Ovary (tissue), 7 donors: ENCODE measurements at regions not wholly inside any gene's neighbourhood (a gene's known extent, or its start where the extent isn't known, plus 50 kb on each side); places are given as distances from the start of the nearest gene placed in this dataset.

Experiments used
- DNase-seq, 5 donors: peaks; one replicate each; pipeline ENCODE4 v3.0.0-alpha.2; 2019 to 2020
- H3K27ac ChIP-seq, 2 donors: fragments of 200-600 bp; one replicate each; pipeline versions ENCODE4 v1.5.1 to v1.8.0; 2019 to 2022
- H3K27me3 ChIP-seq: fragments of 200-600 bp; one replicate; pipeline ENCODE4 v1.8.0; 2022
- H3K36me3 ChIP-seq: fragments of 200-600 bp; sonication (generic); one replicate; pipeline ENCODE4 v1.5.1; 2019
- H3K4me1 ChIP-seq: one replicate; pipeline ENCODE4 v1.8.1; 2013; ENCODE audit warnings: mild to moderate bottlenecking, moderate library complexity; ENCODE audit not compliant: insufficient read depth
- H3K4me3 ChIP-seq: fragments of 200-600 bp; sonication (generic); one replicate; pipeline ENCODE4 v1.5.1; 2017
- H3K9me3 ChIP-seq, 2 donors: fragments of 200-600 bp in 1 of 2; sonication (generic) in 1 of 2; one replicate each; pipeline versions ENCODE4 v1.5.1 to v1.8.1; 2013 to 2019; ENCODE audit warnings: mild to moderate bottlenecking in 1 of 2, moderate library complexity in 1 of 2
- CTCF ChIP-seq, 3 donors: fragments of 450-650 bp in 2 of 3; fragments of 200-600 bp in 1 of 3; IDR thresholded peaks; one replicate each; pipeline versions ENCODE4 v1.5.1 to v1.8.0; 2016 to 2022; ENCODE audit warnings: antibody characterized with exemption in 3 of 3, mild to moderate bottlenecking in 1 of 3
- EP300 ChIP-seq: sonication (generic); formaldehyde crosslinking; IDR thresholded peaks from one replicate; pipeline ENCODE4 v1.6.1; 2017; ENCODE audit warnings: antibody characterized with exemption
- POLR2A ChIP-seq: fragments of 450-650 bp; IDR thresholded peaks from one replicate; pipeline ENCODE4 v1.6.1; 2017; ENCODE audit warnings: antibody characterized with exemption, mild to moderate bottlenecking, moderate library complexity
- WGBS, 3 donors: extraction: QIAGEN DNeasy Blood & Tissue Kit in 1 of 3; methylation state at CpG; one replicate each; pipeline versions ENCODE4 v1.1.5 to v1.1.7; 2013 to 2017; 5-methylcytosine and 5-hydroxymethylcytosine counted together
- intact Hi-C, 4 donors: fragments of 100-400 bp; cut with DNase I; formaldehyde crosslinking; loops; one replicate each; pipeline versions ENCODE4 v1.11.0 to v1.15.1; 2022 to 2023
- donor health status: DM: no; HTN: no; CAD: no; lungs with moderate emphysema.
- donor health status: DM: no; HTN: no; CAD: no.
- donor health status: Bipolar disorder and iron deficiency.
- donor health status: DM: no; HTN: no; CAD: no.
- donor health status: DM: yes; HTN: yes; CAD: no.

DNA sequence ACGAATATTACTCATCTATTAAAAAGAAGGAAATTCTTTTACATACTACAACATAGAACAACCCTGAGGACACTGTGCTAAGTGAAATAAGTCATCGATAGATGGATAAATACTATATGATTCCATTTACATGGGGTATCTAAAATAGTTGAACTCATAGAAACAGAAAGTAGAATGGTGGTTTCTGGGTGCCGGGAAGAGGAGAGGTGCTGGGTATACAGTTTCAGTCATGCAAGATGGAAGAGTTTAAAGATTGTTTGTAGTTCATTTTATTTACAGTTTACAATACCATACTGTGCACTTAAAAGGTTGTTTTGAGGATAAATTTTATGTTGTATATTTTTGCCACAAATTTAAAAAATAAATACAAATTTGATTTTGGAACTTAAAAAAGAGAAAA lies 267.5 kb upstream of the ITGA1 start:
- peaks cover 3% of the 10 kb centered on the region for H3K27me3 ChIP-seq
- no peaks in the 10 kb centered on the region for H3K4me1 ChIP-seq
- H3K27ac ChIP-seq, result no peak overlapping the region
- H3K36me3 ChIP-seq, result no peaks in the 10 kb centered on the region
- no peak overlapping the region for H3K4me3 ChIP-seq
- intact Hi-C loops, result no loop called here
- no peaks in the 10 kb centered on the region for H3K9me3 ChIP-seq
- TF ChIP-seq CTCF (IDR thresholded peaks at IDR 0.05) (no peak), EP300 (no peak), POLR2A (no peak)
- DNase-seq, result no peak
- WGBS, 3 donors, result 84 to 89% (median 85%) methylated on average over 3 of the region's 3 CpGs

- TF ChIP-seq POLR2A, result no peak
- TF ChIP-seq EP300, result no peak
- TF ChIP-seq CTCF (IDR thresholded peaks at IDR 0.05), result no peak
- Histone ChIP-seq H3K4me3 (no peak overlapping the region), H3K27me3 (peaks cover 3% of the 10 kb centered on the region), H3K9me3 (no peaks in the 10 kb centered on the region), H3K4me1 (no peaks in the 10 kb centered on the region), H3K27ac (no peak overlapping the region), H3K36me3 (no peaks in the 10 kb centered on the region)
- DNase-seq, result no peak
- WGBS, 3 donors, result 84 to 88% (median 85%) methylated on average over 4 of the region's 4 CpGs
- intact Hi-C loops, result no loop called here
Observed at GRCh38 chr5:52521236-52521635, 266.5 kb upstream of the ITGA1 start.

DNA sequence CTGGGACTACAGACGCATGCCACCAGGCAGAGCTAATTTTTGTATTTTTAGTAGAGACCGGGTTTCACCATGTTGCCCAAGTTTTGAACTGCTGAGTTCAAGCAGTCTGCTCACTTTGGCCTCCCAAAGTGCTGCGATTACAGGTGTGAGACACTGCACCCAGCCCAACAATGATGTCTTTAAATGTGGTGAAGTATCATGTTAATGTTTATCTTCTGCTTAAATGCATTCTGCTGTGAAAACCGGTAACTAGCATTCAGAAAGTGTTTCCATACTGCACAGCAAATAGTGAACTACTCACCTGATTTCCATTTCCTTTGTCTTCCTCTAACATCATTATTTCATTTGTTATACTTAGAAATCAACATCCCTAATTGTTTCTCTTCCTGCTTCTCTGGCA lies 264.0 kb upstream of the ITGA1 start:
- no peak for DNase-seq
- Histone ChIP-seq H3K27me3 (peaks cover 3% of the 10 kb centered on the region), H3K27ac (no peak overlapping the region), H3K9me3 (no peaks in the 10 kb centered on the region), H3K4me3 (no peak overlapping the region), H3K36me3 (no peaks in the 10 kb centered on the region), H3K4me1 (no peaks in the 10 kb centered on the region)
- 83 to 92% (median 84%) methylated on average over 4 of the region's 4 CpGs for WGBS, 3 donors
- no peak for TF ChIP-seq EP300
- TF ChIP-seq CTCF (IDR thresholded peaks at IDR 0.05), result no peak
- no peak for TF ChIP-seq POLR2A
- intact Hi-C loops, result no loop called here

- intact Hi-C loops, result no loop called here
- H3K27ac ChIP-seq, result no peak overlapping the region
- no peak for DNase-seq
- no peak overlapping the region for H3K4me3 ChIP-seq
- no peaks in the 10 kb centered on the region for H3K36me3 ChIP-seq
- H3K27me3 ChIP-seq, result no peaks in the 10 kb centered on the region
- H3K4me1 ChIP-seq, result no peaks in the 10 kb centered on the region
- TF ChIP-seq EP300 (no peak), CTCF (IDR thresholded peaks at IDR 0.05) (no peak), POLR2A (no peak)
- H3K9me3 ChIP-seq, result no peaks in the 10 kb centered on the region
- 71 to 76% (median 76%) methylated on average over 3 to 4 of the region's 4 CpGs for WGBS, 3 donors
Observed at GRCh38 chr5:52531105-52531504, 256.6 kb upstream of the ITGA1 start.

DNA sequence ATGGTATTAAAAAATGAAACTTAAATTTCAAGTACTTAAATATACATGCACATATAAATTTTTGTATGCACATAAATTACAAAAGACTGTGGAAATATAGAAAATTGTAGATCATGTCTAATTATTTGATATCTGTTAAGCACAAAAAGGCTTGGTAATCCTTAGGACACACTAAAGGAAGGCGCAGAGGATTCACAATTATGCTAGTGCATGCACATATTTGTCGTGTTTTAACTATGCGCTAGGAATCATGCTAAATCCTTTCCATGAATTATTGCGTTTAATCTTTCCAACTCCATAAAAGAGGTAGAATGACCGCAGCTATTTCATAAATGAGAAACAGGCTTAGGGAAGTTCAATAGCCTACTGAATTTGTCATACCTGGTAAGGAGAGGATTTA lies 244.1 kb upstream of the ITGA1 start:
- no peak overlapping the region for H3K27ac ChIP-seq
- no peak for DNase-seq
- no peaks in the 10 kb centered on the region for H3K9me3 ChIP-seq
- TF ChIP-seq POLR2A (no peak), EP300 (no peak), CTCF (IDR thresholded peaks at IDR 0.05) (no peak)
- H3K27me3 ChIP-seq, result no peaks in the 10 kb centered on the region
- 91 to 93% (median 92%) methylated on average over 5 of the region's 5 CpGs for WGBS, 3 donors
- no peaks in the 10 kb centered on the region for H3K36me3 ChIP-seq
- no peaks in the 10 kb centered on the region for H3K4me1 ChIP-seq
- intact Hi-C loops, result no loop called here
- H3K4me3 ChIP-seq, result no peak overlapping the region
